ENCODE measurements at regions not wholly inside any gene's neighbourhood (a gene's known extent, or its start where the extent isn't known, plus 50 kb on each side); places are given as distances from the start of the nearest gene placed in this dataset.
"Not testable (repeated sequence)": the region's sequence is repeated elsewhere in the genome, so short reads cannot be mapped to it uniquely, and the experiment has no call there.

DNA sequence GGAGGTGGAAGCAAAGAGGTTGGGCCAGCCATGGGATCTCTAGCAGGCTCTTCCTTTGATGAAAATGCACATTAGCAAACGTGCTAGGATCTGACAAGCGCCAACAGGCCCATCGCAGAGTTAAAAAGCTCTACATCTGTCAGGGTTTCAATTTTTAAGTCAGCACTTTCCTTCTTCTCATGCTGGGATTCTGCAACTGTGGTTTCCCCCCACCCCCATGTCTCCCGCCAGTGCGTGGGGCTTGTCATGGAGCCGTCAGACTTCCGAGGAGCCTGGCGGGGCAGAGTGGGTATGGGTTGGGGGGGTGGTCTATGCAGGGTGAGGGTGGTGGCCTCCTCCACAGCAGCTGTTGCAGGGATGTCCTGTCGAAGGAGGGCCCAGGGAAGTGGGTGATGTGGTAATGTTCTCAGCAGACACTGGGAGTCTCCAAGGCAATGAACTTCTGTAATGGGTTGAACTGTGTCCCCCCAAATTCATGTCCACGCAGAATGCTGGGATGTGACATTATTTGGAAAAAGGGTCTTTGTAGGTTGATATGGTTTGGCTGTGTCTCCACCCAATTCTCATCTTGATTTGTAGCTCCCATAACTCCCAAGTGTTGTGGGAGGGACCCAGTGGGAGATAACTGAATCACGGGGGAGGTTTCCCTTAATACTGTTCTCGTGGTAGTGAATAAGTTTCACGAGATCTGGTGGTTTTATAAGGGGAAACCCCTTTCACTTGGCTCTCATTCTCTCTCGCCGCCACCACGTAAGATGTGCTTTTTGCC is 115.2 kb upstream of the MAP1LC3B2 start:
- H3K27ac ChIP-seq: peak overlapping the region; percentile 80
- ChIA-PET POLR2A (ENCODE audit: low non-redundant PET) (interaction anchor here (0.5 kb wide), 1 partner anchor 47 kb away, joined by 3 read pairs; no protein-coding TSS in a partner anchor), CTCF (no interaction called here)
- DNase-seq (ENCODE audit: low spot score): no peak
- TF ChIP-seq, protein P1, sequence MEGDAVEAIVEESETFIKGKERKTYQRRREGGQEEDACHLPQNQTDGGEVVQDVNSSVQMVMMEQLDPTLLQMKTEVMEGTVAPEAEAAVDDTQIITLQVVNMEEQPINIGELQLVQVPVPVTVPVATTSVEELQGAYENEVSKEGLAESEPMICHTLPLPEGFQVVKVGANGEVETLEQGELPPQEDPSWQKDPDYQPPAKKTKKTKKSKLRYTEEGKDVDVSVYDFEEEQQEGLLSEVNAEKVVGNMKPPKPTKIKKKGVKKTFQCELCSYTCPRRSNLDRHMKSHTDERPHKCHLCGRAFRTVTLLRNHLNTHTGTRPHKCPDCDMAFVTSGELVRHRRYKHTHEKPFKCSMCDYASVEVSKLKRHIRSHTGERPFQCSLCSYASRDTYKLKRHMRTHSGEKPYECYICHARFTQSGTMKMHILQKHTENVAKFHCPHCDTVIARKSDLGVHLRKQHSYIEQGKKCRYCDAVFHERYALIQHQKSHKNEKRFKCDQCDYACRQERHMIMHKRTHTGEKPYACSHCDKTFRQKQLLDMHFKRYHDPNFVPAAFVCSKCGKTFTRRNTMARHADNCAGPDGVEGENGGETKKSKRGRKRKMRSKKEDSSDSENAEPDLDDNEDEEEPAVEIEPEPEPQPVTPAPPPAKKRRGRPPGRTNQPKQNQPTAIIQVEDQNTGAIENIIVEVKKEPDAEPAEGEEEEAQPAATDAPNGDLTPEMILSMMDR (conservative IDR thresholded peaks at IDR 0.05; ENCODE audit: low read depth): no peak

DNA sequence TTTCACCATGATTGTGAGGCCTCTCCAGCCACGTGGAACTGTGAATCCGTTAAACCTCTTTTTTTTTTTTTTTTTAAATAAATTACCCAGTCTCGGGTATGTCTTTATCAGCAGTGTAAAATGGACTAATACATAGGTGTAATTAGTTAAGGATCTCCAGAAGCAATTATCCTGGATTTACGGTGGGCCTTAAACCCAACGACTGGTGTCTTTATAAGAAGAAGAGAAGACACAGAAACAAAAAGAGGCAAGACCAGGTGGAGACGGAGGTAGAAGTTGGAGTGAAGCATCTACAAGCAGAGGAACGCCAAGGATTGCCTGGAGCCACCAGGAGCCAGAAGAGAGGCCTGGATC is 114.6 kb upstream of the MAP1LC3B2 start:
- TF ChIP-seq, protein P1 (conservative IDR thresholded peaks at IDR 0.05; ENCODE audit: low read depth): no peak
- no peak overlapping the region for H3K27ac ChIP-seq
- CTCF ChIA-PET: no interaction called here
- POLR2A ChIA-PET (ENCODE audit: low non-redundant PET): no interaction called here
- DNase-seq (ENCODE audit: low spot score): no peak

DNA sequence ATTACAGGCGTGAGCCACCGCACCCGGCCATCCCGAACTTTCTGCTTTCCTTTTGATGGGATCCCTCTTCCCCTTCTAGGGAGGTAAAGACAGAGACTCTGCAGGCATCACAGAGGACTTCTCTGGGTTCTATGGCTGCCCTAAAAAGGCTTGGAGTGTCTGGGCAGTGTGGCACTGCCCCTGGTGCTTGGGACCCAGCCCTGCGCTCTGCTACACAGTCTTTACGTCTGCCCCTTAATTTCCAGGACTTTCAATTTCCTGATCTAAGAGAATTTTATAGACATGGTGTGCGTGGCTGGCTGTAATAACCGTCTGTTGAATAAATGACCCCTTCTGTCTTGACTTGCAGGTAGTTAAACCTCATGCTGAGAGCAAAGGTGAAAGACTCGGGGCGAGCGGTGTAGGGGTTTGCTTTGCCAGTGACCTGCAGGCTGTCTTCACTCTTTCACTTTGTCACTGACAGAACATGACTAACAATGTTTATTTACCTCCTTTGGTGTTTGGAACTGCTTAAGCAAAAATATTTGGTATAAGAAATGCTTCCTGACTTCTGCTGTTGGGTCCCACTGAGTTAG is 110.9 kb upstream of the MAP1LC3B2 start:
- CTCF ChIA-PET: interaction anchor here (0.6 kb wide), 1 partner anchor 23 kb away, joined by 4 read pairs; no protein-coding TSS in a partner anchor
- H3K27ac ChIP-seq: no peak overlapping the region
- TF ChIP-seq, protein P1 (conservative IDR thresholded peaks at IDR 0.05; ENCODE audit: low read depth): no peak
- no peak for DNase-seq (ENCODE audit: low spot score)
- POLR2A ChIA-PET (ENCODE audit: low non-redundant PET): no interaction called here

DNA sequence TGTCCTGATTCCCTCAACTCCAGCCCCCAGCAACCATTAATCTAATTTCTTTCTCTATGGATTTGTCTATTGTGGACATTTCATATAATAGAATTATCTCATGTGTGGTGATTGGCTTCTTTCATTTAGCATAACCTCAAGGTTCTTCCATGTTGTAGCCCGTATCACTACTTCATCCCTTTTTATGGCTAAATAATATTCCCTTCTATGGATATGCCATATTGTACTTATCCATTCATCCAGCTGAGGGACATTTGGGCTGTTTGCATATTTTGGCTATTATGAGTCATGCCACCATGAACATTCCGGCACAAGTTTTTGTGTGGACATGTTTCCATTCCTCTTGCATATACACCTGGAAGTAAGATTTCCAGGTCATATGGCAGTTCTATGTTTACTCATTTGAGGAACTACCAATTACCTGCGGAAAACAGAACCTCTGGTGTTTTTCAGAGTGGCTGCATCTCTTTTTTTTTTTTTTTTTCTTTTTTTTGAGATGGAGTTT is 108.7 kb upstream of the MAP1LC3B2 start:
- DNase-seq (ENCODE audit: low spot score): no peak
- no peak overlapping the region for H3K27ac ChIP-seq
- TF ChIP-seq, protein P1 (conservative IDR thresholded peaks at IDR 0.05; ENCODE audit: low read depth): no peak
- ChIA-PET CTCF (interaction anchor here (0.7 kb wide), 1 partner anchor 172 kb away, joined by 4 read pairs; no protein-coding TSS in a partner anchor), POLR2A (ENCODE audit: low non-redundant PET) (no interaction called here)

DNA sequence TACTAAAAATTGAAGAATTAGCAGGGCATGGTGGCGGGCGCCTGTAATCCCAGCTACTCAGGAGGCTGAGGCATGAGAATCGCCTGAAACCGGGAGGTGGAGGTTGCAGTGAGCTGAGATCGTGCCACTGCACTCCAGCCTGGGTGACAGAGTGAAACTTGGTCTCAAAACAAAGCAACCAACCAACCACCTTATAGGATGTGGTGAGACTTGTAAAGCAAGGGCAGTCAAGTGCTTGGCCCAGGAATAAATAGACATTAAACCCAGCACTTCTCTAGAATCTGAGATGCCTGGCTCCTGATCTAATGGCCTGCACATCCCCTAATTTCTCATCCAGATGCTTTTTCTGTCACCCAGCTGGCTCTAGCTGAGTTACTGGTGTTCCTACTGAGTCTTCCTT is 106.2 kb upstream of the MAP1LC3B2 start:
- POLR2A ChIA-PET (ENCODE audit: low non-redundant PET); CTCF ChIA-PET; DNase-seq (ENCODE audit: low spot score): not testable (repeated sequence)
- H3K27ac ChIP-seq: peak overlapping the region; percentile 28; the same call in 1 of the 2 replicates

DNA sequence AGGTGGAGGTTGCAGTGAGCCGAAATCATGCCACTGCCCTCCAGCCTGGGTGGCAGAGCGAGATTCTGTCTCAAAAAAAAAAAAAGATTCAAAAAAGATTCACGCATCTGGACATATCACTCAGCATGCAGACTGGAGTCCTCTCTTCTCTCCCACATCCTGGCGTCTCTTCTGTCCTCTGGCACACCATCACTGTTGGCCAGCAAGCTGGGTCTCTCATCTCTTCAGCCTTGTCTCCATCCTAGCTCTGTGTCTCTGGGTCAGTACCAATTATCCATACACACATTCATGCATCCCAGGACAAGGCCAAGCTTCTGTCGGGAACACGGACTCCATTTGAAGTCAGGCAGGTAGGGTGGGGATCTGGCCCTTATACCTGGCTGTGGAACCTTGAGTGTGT is 105.5 kb upstream of the MAP1LC3B2 start:
- ChIA-PET POLR2A (ENCODE audit: low non-redundant PET) (no interaction called here), CTCF (no interaction called here)
- peak overlapping the region; percentile 91 for H3K27ac ChIP-seq
- DNase-seq (ENCODE audit: low spot score): no peak
- TF ChIP-seq, protein P1 (conservative IDR thresholded peaks at IDR 0.05; ENCODE audit: low read depth): no peak

DNA sequence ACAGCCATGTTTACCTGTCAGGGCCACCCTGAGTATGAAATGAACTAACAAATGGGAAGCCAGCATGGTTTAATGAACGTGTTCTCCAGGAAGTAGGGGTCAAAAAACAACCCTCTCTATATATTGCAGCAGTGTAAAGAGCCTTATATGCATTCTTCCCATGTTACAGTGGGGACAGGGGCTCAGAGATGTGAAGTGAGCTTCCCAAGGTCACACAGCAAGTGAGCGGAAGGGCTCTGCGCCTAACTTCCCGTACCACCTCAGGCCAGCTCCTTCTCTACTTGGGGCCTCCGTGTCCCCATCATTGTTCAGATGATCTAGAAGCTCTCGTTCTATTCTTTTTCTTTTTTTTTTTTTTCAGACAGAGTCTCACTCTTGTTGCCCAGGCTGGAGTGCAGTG is 105.1 kb upstream of the MAP1LC3B2 start:
- peak overlapping the region; percentile 91 for H3K27ac ChIP-seq
- no peak for DNase-seq (ENCODE audit: low spot score)
- ChIA-PET POLR2A (ENCODE audit: low non-redundant PET) (no interaction called here), CTCF (no interaction called here)
- TF ChIP-seq, protein P1 (conservative IDR thresholded peaks at IDR 0.05; ENCODE audit: low read depth): no peak
